ENCODE measurements at regions not wholly inside any gene's neighbourhood (a gene's known extent, or its start where the extent isn't known, plus 50 kb on each side); places are given as distances from the start of the nearest gene placed in this dataset.

- H3K36me3 ChIP-seq, result no peaks in the 10 kb centered on the region
- H3K9me3 ChIP-seq, result no peaks in the 10 kb centered on the region
- no peak overlapping the region for H3K27ac ChIP-seq
- intact Hi-C loops (cut with DNase I; ENCODE audit: low total_unique reads), result no loop called here
- DNase-seq, result no peak
- no peaks in the 10 kb centered on the region for H3K27me3 ChIP-seq
- no peaks in the 10 kb centered on the region for H3K4me1 ChIP-seq
- H3K4me3 ChIP-seq, result no peak overlapping the region
- no peak for TF ChIP-seq CTCF (IDR thresholded peaks at IDR 0.05)
- TF ChIP-seq POLR2A (IDR thresholded peaks at IDR 0.05), result no peak
Observed at GRCh38 chr3:140827894-140828293, 113.7 kb upstream of the SLC25A36 start.

- Histone ChIP-seq H3K4me3 (no peak overlapping the region), H3K4me1 (no peaks in the 10 kb centered on the region), H3K27ac (no peak overlapping the region), H3K9me3 (no peaks in the 10 kb centered on the region), H3K27me3 (no peaks in the 10 kb centered on the region), H3K36me3 (no peaks in the 10 kb centered on the region)
- DNase-seq, result no peak
- intact Hi-C loops (cut with DNase I; ENCODE audit: low total_unique reads), result no loop called here
- TF ChIP-seq POLR2A (IDR thresholded peaks at IDR 0.05), result no peak
- no peak for TF ChIP-seq CTCF (IDR thresholded peaks at IDR 0.05)
Observed at GRCh38 chr3:140828585-140828984, 113.1 kb upstream of the SLC25A36 start.

- Histone ChIP-seq H3K4me3 (no peak overlapping the region), H3K4me1 (no peaks in the 10 kb centered on the region), H3K9me3 (no peaks in the 10 kb centered on the region), H3K27me3 (no peaks in the 10 kb centered on the region), H3K27ac (no peak overlapping the region), H3K36me3 (no peaks in the 10 kb centered on the region)
- DNase-seq, result no peak
- TF ChIP-seq POLR2A (IDR thresholded peaks at IDR 0.05) (no peak), CTCF (IDR thresholded peaks at IDR 0.05) (no peak)
- intact Hi-C loops (cut with DNase I; ENCODE audit: low total_unique reads), result no loop called here
Observed at GRCh38 chr3:140829796-140830195, 111.8 kb upstream of the SLC25A36 start.

GRCh38 chr3:140830391-140830790 lies 111.2 kb upstream of the SLC25A36 start:
- TF ChIP-seq CTCF (IDR thresholded peaks at IDR 0.05) (no peak), POLR2A (IDR thresholded peaks at IDR 0.05) (no peak)
- H3K4me3 ChIP-seq, result no peak overlapping the region
- no peaks in the 10 kb centered on the region for H3K27me3 ChIP-seq
- intact Hi-C loops (cut with DNase I; ENCODE audit: low total_unique reads), result no loop called here
- H3K36me3 ChIP-seq, result no peaks in the 10 kb centered on the region
- H3K4me1 ChIP-seq, result no peaks in the 10 kb centered on the region
- H3K9me3 ChIP-seq, result no peaks in the 10 kb centered on the region
- no peak overlapping the region for H3K27ac ChIP-seq
- DNase-seq, result no peak

GRCh38 chr3:140832883-140833282 lies 108.8 kb upstream of the SLC25A36 start:
- Histone ChIP-seq H3K36me3 (no peaks in the 10 kb centered on the region), H3K4me3 (no peak overlapping the region), H3K27me3 (no peaks in the 10 kb centered on the region), H3K4me1 (no peaks in the 10 kb centered on the region), H3K27ac (no peak overlapping the region), H3K9me3 (no peaks in the 10 kb centered on the region)
- TF ChIP-seq POLR2A (IDR thresholded peaks at IDR 0.05) (no peak), CTCF (IDR thresholded peaks at IDR 0.05) (no peak)
- intact Hi-C loops (cut with DNase I; ENCODE audit: low total_unique reads), result no loop called here
- no peak for DNase-seq

Data from uterus (tissue), 3 donors.